Chondrocyte (in vitro differentiated cells): ENCODE measurements at regions not wholly inside any gene's neighbourhood (a gene's known extent, or its start where the extent isn't known, plus 50 kb on each side); places are given as distances from the start of the nearest gene placed in this dataset.

Experiments
- DNase-seq: peaks from one replicate; pipeline ENCODE4 v3.0.0; 2021; ENCODE audit warnings: mixed read lengths, low spot score
- H3K27ac Mint-ChIP-seq: one replicate; pipeline ENCODE4 v1.8.0; 2021; ENCODE audit warnings: mild to moderate bottlenecking, moderate library complexity, mixed read lengths; ENCODE audit not compliant: unreplicated experiment
- H3K27me3 Mint-ChIP-seq: 2 replicates; pipeline ENCODE4 v1.8.0; 2021; ENCODE audit warnings: low read depth, mixed read lengths
- H3K36me3 Mint-ChIP-seq: 2 replicates; pipeline ENCODE4 v1.8.0; 2021; ENCODE audit warnings: low read depth, mixed read lengths
- H3K4me1 Mint-ChIP-seq: 2 replicates; pipeline ENCODE4 v1.8.0; 2021; ENCODE audit warnings: low read depth, mild to moderate bottlenecking, mixed read lengths
- H3K4me3 Mint-ChIP-seq: one replicate; pipeline ENCODE4 v1.8.0; 2021; ENCODE audit warnings: mild to moderate bottlenecking, moderate library complexity, mixed read lengths; ENCODE audit not compliant: unreplicated experiment
- H3K9me3 Mint-ChIP-seq: 2 replicates; pipeline ENCODE4 v1.8.0; 2021; ENCODE audit warnings: low read depth, mixed read lengths
- TF ChIP-seq, protein P1 (sequence below): fragments of 200-600 bp; sonication (generic); IDR thresholded peaks from 2 replicates; pipeline ENCODE4 v1.5.0; 2021; ENCODE audit warnings: antibody characterized with exemption, mild to moderate bottlenecking, moderate library complexity

DNA sequence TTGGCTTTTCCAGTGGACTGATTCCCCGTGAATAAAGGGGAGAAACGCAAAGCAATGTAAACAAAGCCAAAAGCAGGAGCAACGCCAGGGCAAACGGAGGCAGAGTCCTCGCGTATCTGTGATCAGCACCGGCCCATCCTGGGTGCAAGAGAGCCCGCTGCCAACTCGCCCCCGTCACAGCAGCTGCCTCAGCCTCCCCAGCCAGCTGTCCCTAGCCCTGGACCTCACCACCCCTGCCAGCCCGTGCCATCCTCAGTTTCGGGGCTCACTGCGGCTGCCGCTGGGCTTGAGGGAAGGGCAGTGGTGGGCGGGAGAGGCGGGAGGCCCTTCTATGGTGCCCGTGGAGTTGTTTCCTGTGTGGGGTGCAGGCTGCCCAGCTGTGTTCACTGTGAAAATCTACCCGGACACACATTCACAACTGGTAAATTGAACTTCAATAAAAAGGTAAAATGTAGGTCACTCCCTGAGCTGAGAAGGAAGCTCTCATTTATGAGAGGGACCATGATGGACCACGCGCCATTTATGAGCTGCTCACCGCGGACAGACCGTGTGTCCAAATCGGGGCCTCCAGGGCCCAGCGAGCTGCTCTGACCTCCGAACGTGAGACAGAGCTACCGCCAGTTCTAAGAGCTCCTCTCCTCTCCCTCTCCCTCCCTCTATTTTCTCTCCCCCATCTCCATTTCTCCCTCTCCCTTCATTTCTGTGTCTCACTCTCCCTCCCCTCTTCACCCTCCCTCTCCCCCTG lies 330.5 kb upstream of the SFSWAP start:
- Mint-ChIP-seq H3K9me3 (no peaks in the 10 kb centered on the region), H3K4me3 (no peak overlapping the region), H3K36me3 (no peaks in the 10 kb centered on the region), H3K27ac (no peak overlapping the region), H3K27me3 (peaks cover 35% of the 10 kb centered on the region), H3K4me1 (no peaks in the 10 kb centered on the region)
- no peak for DNase-seq
- TF ChIP-seq, protein P1, sequence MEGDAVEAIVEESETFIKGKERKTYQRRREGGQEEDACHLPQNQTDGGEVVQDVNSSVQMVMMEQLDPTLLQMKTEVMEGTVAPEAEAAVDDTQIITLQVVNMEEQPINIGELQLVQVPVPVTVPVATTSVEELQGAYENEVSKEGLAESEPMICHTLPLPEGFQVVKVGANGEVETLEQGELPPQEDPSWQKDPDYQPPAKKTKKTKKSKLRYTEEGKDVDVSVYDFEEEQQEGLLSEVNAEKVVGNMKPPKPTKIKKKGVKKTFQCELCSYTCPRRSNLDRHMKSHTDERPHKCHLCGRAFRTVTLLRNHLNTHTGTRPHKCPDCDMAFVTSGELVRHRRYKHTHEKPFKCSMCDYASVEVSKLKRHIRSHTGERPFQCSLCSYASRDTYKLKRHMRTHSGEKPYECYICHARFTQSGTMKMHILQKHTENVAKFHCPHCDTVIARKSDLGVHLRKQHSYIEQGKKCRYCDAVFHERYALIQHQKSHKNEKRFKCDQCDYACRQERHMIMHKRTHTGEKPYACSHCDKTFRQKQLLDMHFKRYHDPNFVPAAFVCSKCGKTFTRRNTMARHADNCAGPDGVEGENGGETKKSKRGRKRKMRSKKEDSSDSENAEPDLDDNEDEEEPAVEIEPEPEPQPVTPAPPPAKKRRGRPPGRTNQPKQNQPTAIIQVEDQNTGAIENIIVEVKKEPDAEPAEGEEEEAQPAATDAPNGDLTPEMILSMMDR, result no peak

DNA sequence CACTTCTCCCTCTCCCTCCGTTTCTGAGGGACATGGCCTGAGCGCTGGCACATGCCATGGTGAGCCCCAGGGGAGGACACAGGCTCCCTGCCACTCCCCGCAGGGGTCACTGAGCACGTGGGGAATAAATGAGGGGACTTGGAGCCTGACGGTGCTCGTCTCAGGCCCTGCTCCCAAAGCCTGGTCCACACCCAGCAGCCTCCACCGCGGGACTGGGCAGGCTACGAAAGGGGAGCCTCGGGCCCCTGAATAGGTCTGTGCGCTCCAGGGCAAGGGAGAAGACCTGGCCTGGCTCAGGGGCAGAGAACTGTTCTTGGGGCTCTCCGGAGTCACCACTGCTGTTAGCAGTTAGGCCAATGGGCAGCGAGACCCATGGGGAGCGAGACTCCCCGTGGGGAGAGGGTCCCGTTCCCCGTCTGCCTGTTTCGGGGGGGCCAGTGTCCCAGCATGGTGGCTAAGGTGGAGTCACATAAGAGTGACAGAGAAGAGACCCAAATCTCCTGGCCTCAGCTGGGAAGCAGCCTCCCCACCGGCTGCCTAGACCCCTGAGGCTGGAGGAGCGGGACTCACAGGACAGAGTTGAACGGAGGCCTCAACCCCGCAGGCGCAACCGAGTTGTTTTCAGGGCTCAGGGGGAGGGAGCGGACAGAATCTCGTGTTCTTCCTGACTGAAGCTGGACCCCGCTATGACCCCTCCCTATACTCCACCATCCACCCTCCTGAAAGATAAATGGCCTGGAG lies 329.8 kb upstream of the SFSWAP start:
- TF ChIP-seq, protein P1, result no peak
- H3K4me1 Mint-ChIP-seq, result no peaks in the 10 kb centered on the region
- H3K36me3 Mint-ChIP-seq, result no peaks in the 10 kb centered on the region
- no peak overlapping the region for H3K27ac Mint-ChIP-seq
- peaks cover 35% of the 10 kb centered on the region for H3K27me3 Mint-ChIP-seq
- H3K4me3 Mint-ChIP-seq, result no peak overlapping the region
- no peaks in the 10 kb centered on the region for H3K9me3 Mint-ChIP-seq
- peak; percentile 74 for DNase-seq

DNA sequence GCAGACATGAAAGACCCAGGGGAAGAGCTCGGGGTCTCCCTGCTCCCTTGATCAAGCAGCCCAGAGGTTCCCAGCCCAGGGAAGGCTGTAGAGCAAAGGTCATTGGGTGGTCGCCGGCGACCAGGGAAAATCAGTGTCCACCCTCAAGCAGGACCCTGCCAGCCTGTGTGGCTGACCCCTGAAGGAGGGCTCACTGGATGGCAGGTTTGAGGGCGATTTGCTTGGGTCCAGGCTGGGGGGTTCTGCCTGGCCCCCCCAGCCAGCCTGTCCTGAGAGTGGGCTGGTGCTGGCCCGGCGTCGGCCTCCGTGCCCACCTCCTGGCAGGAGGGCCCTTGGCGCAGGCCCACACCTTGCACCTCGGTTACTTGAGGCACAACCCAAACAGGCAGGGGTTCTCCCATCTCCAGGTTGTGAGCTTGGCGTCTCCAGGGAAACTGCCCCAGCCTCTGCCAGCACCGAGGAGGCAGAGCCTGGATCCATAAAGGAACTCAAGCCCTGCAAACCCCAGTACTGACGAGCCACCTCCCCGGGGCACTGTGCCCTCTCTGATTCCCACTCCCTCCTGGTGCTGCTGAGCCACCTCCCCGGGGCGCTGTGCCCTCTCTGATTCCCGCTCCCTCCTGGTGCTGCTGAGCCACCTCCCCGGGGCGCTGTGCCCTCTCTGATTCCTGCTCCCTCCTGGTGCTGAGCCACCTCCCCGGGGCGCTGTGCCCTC lies 329.0 kb upstream of the SFSWAP start:
- TF ChIP-seq, protein P1, result no peak
- no peaks in the 10 kb centered on the region for H3K9me3 Mint-ChIP-seq
- peak; percentile 58 for DNase-seq
- no peak overlapping the region for H3K27ac Mint-ChIP-seq
- H3K27me3 Mint-ChIP-seq, result peaks cover 32% of the 10 kb centered on the region
- H3K4me3 Mint-ChIP-seq, result no peak overlapping the region
- H3K4me1 Mint-ChIP-seq, result no peaks in the 10 kb centered on the region
- H3K36me3 Mint-ChIP-seq, result no peaks in the 10 kb centered on the region

DNA sequence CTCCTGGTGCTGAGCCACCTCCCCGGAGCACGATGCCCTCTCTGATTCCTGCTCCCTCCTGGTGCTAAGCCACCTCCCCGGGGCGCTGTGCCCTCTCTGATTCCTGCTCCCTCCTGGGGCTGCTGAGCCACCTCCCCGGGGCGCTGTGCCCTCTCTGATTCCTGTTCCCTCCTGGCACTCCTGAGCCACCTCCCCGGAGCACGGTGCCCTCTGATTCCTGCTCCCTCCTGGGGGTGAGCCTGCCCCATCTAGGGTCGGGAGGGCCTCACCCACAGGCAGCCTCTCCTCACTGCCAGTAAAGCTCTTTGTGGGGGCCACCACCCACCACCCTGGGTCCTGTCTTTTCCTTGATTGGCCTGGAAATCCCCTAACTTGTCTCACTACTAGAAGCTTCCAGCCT lies 327.6 kb upstream of the SFSWAP start:
- no peak overlapping the region for H3K4me3 Mint-ChIP-seq
- DNase-seq, result peak; percentile 54
- H3K27me3 Mint-ChIP-seq, result peaks cover 32% of the 10 kb centered on the region
- no peaks in the 10 kb centered on the region for H3K9me3 Mint-ChIP-seq
- no peaks in the 10 kb centered on the region for H3K4me1 Mint-ChIP-seq
- H3K27ac Mint-ChIP-seq, result no peak overlapping the region
- TF ChIP-seq, protein P1, result no peak
- no peaks in the 10 kb centered on the region for H3K36me3 Mint-ChIP-seq
